DOHH2 (cell line): ENCODE measurements at regions not wholly inside any gene's neighbourhood (a gene's known extent, or its start where the extent isn't known, plus 50 kb on each side); places are given as distances from the start of the nearest gene placed in this dataset.
"Not testable (repeated sequence)": the region's sequence is repeated elsewhere in the genome, so short reads cannot be mapped to it uniquely, and the experiment has no call there.

Source experiments
- H3F3A ChIP-seq: fragments of 200-600 bp; sonication (generic), shearing (Covaris generic); 2 replicates; pipeline ENCODE4 v1.6.0; 2016; ENCODE audit warnings: antibody characterized with exemption, mild to moderate bottlenecking; ENCODE audit not compliant: control insufficient read depth, insufficient read depth
- H3K27ac ChIP-seq: fragments of 200-600 bp; sonication (generic); 2 replicates; pipeline ENCODE4 v1.5.1; 2014; ENCODE audit warnings: low read depth, mild to moderate bottlenecking, low read length, moderate library complexity
- H3K27me3 ChIP-seq: fragments of 200-600 bp; sonication (generic); 2 replicates; pipeline ENCODE4 v1.6.1; 2014; ENCODE audit warnings: mild to moderate bottlenecking, low read length, mixed read lengths; ENCODE audit not compliant: control insufficient read depth
- H3K36me3 ChIP-seq: fragments of 200-600 bp; sonication (generic); 2 replicates; pipeline ENCODE4 v1.6.1; 2014; ENCODE audit warnings: mild to moderate bottlenecking, low read length, moderate library complexity, mixed read lengths; ENCODE audit not compliant: control insufficient read depth
- H3K4me1 ChIP-seq: fragments of 200-600 bp; sonication (generic); 2 replicates; pipeline ENCODE4 v1.6.1; 2014; ENCODE audit warnings: mild to moderate bottlenecking, low read length, mixed read lengths; ENCODE audit not compliant: control insufficient read depth
- H3K4me2 ChIP-seq: fragments of 200-600 bp; sonication (generic); 2 replicates; pipeline ENCODE4 v1.6.0; 2014; ENCODE audit warnings: mild to moderate bottlenecking, low read length, moderate library complexity
- H3K4me3 ChIP-seq: fragments of 200-600 bp; sonication (generic); 2 replicates; pipeline ENCODE4 v1.5.1; 2014; ENCODE audit warnings: mild to moderate bottlenecking, low read length, mixed read lengths
- H3K79me2 ChIP-seq: fragments of 200-600 bp; sonication (generic); 2 replicates; pipeline ENCODE4 v1.6.1; 2014; ENCODE audit warnings: mild to moderate bottlenecking, low read length, mixed read lengths; ENCODE audit not compliant: control insufficient read depth
- H3K9me2 ChIP-seq: fragments of 200-600 bp; sonication (generic); replicated peaks from 2 replicates; pipeline ENCODE4 v1.6.1; 2014; ENCODE audit warnings: mild to moderate bottlenecking, low read length, mixed read lengths; ENCODE audit not compliant: control insufficient read depth
- H3K9me3 ChIP-seq: fragments of 200-600 bp; sonication (generic); 2 replicates; pipeline ENCODE4 v1.6.1; 2014; ENCODE audit warnings: antibody characterized with exemption, low read length, mixed read lengths; ENCODE audit not compliant: control insufficient read depth, insufficient read depth
- H4K20me1 ChIP-seq: fragments of 200-600 bp; sonication (generic); 2 replicates; pipeline ENCODE4 v1.6.0; 2014; ENCODE audit warnings: low read depth, mild to moderate bottlenecking, antibody characterized with exemption, low read length, moderate library complexity; ENCODE audit not compliant: control insufficient read depth, insufficient read depth
- EZH2phosphoT487 ChIP-seq: fragments of 200-600 bp; sonication (generic); IDR thresholded peaks from 2 replicates; pipeline ENCODE4 v1.6.1; 2017; ENCODE audit warnings: borderline replicate concordance, mild to moderate bottlenecking, antibody characterized with exemption, low read length, moderate library complexity, mixed read lengths
- TF ChIP-seq, protein P1 (sequence below): fragments of 200-600 bp; sonication (generic); IDR thresholded peaks from one replicate; pipeline ENCODE4 v1.5.1; 2014; ENCODE audit warnings: antibody characterized with exemption, mild to moderate bottlenecking, low read depth, low read length; ENCODE audit not compliant: poor library complexity, severe bottlenecking

GRCh38 chr17:70324031-70324430 lies 154.7 kb downstream of the KCNJ2 start:
- H4K20me1 ChIP-seq, result no peaks in the 10 kb centered on the region
- H3K36me3 ChIP-seq, result no peaks in the 10 kb centered on the region
- no peaks in the 10 kb centered on the region for H3K9me3 ChIP-seq
- TF ChIP-seq, protein P1, sequence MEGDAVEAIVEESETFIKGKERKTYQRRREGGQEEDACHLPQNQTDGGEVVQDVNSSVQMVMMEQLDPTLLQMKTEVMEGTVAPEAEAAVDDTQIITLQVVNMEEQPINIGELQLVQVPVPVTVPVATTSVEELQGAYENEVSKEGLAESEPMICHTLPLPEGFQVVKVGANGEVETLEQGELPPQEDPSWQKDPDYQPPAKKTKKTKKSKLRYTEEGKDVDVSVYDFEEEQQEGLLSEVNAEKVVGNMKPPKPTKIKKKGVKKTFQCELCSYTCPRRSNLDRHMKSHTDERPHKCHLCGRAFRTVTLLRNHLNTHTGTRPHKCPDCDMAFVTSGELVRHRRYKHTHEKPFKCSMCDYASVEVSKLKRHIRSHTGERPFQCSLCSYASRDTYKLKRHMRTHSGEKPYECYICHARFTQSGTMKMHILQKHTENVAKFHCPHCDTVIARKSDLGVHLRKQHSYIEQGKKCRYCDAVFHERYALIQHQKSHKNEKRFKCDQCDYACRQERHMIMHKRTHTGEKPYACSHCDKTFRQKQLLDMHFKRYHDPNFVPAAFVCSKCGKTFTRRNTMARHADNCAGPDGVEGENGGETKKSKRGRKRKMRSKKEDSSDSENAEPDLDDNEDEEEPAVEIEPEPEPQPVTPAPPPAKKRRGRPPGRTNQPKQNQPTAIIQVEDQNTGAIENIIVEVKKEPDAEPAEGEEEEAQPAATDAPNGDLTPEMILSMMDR, result no peak
- TF ChIP-seq EZH2phosphoT487, result no peak
- no peaks in the 10 kb centered on the region for H3K4me1 ChIP-seq
- H3K4me3 ChIP-seq, result no peak overlapping the region
- no peak overlapping the region for H3K4me2 ChIP-seq
- no peak overlapping the region for H3K27ac ChIP-seq
- H3K79me2 ChIP-seq, result no peaks in the 10 kb centered on the region
- H3K9me2 ChIP-seq, result no peaks in the 10 kb centered on the region
- H3K27me3 ChIP-seq, result no peaks in the 10 kb centered on the region
- H3F3A ChIP-seq, result no peaks in the 10 kb centered on the region

DNA sequence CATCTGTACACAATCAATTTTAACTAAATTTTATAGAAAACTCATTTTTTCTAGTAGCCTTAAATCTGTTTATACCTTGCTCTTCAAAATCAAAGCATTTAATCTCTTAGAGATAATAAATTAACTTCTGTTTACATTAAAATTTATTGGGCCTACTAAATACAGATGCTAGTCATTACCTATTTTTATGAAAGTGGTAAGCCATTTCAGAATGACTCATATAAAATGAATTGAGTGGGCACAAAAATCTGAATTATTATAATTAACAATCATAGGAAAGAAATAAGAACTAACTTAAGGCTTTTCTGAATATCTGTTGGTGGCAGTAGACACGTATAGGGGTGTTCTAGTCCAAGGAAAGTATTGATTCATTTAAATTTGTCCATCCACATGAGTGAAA lies 157.9 kb downstream of the KCNJ2 start:
- Histone ChIP-seq H3K9me2 (no peaks in the 10 kb centered on the region), H3K27ac (no peak overlapping the region), H3K4me1 (no peaks in the 10 kb centered on the region), H3F3A (no peaks in the 10 kb centered on the region), H3K27me3 (no peaks in the 10 kb centered on the region), H3K79me2 (no peaks in the 10 kb centered on the region), H3K4me2 (no peak overlapping the region), H3K4me3 (no peak overlapping the region), H3K9me3 (no peaks in the 10 kb centered on the region), H3K36me3 (no peaks in the 10 kb centered on the region), H4K20me1 (no peaks in the 10 kb centered on the region)
- no peak for TF ChIP-seq EZH2phosphoT487
- TF ChIP-seq, protein P1, result no peak

DNA sequence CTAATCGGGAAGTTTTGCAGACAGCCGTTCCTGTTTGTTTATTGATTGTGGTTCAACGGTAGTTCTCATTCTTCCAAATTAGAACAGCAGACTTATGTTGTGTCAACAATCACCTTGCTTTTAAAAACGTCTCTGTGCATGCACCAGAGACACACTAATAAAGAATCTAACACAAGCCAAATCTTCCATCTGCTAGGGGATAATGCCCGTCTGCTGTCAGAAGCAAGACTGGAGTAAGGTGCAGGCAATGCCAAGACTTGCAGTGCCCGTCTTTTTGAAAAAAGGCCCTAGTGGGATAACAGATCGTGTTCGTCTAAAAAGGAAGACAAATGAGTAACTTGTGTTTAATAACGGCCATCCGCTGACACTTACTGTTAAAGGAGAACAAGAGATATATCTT lies 158.4 kb downstream of the KCNJ2 start:
- no peaks in the 10 kb centered on the region for H3F3A ChIP-seq
- H3K9me3 ChIP-seq, result no peaks in the 10 kb centered on the region
- TF ChIP-seq, protein P1, result no peak
- TF ChIP-seq EZH2phosphoT487, result no peak
- H4K20me1 ChIP-seq, result no peaks in the 10 kb centered on the region
- no peak overlapping the region for H3K4me3 ChIP-seq
- no peak overlapping the region for H3K4me2 ChIP-seq
- no peaks in the 10 kb centered on the region for H3K4me1 ChIP-seq
- H3K79me2 ChIP-seq, result no peaks in the 10 kb centered on the region
- no peak overlapping the region for H3K27ac ChIP-seq
- H3K36me3 ChIP-seq, result no peaks in the 10 kb centered on the region
- no peaks in the 10 kb centered on the region for H3K27me3 ChIP-seq
- no peaks in the 10 kb centered on the region for H3K9me2 ChIP-seq

GRCh38 chr17:70329721-70330120 lies 160.4 kb downstream of the KCNJ2 start:
- Histone ChIP-seq H3K27ac (no peak overlapping the region), H3K79me2 (no peaks in the 10 kb centered on the region), H3K4me3 (no peak overlapping the region), H3K4me2 (no peak overlapping the region), H3K9me3 (no peaks in the 10 kb centered on the region), H3K36me3 (no peaks in the 10 kb centered on the region), H4K20me1 (no peaks in the 10 kb centered on the region), H3K27me3 (no peaks in the 10 kb centered on the region), H3K9me2 (no peaks in the 10 kb centered on the region), H3K4me1 (no peaks in the 10 kb centered on the region), H3F3A (no peaks in the 10 kb centered on the region)
- TF ChIP-seq EZH2phosphoT487, result no peak
- TF ChIP-seq, protein P1, result no peak

- H3K4me1 ChIP-seq, H3K36me3 ChIP-seq, H3K4me3 ChIP-seq, H3K4me2 ChIP-seq, H4K20me1 ChIP-seq, H3K27me3 ChIP-seq, H3K79me2 ChIP-seq, H3K27ac ChIP-seq, H3K9me2 ChIP-seq, H3K9me3 ChIP-seq, H3F3A ChIP-seq: not testable (repeated sequence)
These were observed 161.7 kb downstream of the KCNJ2 start for GRCh38 chr17:70331066-70331465.
